Fibroblast of lung (primary cell): ENCODE measurements at regions not wholly inside any gene's neighbourhood (a gene's known extent, or its start where the extent isn't known, plus 50 kb on each side); places are given as distances from the start of the nearest gene placed in this dataset.
"Not testable (repeated sequence)": the region's sequence is repeated elsewhere in the genome, so short reads cannot be mapped to it uniquely, and the experiment has no call there.

Source experiments
- DNase-seq, 2 donors: peaks; one replicate each; pipeline versions ENCODE4 v3.0.0 to v3.0.0-alpha.2; 2010; ENCODE audit warnings: low read depth in 2 of 2
- H2AFZ ChIP-seq: 2 replicates; pipeline ENCODE4 v1.5.1; 2012; ENCODE audit warnings: low read length, control low read depth, inconsistent platforms
- H3K27ac ChIP-seq: 2 replicates; pipeline ENCODE4 v1.5.1; 2011; ENCODE audit warnings: low read length, control low read depth; ENCODE audit not compliant: insufficient read depth
- H3K27me3 ChIP-seq: 2 replicates; pipeline ENCODE4 v1.5.1; 2011; ENCODE audit warnings: mild to moderate bottlenecking, low read length; ENCODE audit not compliant: control insufficient read depth, insufficient read depth
- H3K36me3 ChIP-seq: 2 replicates; pipeline ENCODE4 v1.5.1; 2011; ENCODE audit warnings: low read length; ENCODE audit not compliant: control insufficient read depth, insufficient read depth
- H3K4me1 ChIP-seq: 2 replicates; pipeline ENCODE4 v1.5.1; 2011; ENCODE audit warnings: low read length; ENCODE audit not compliant: control insufficient read depth, insufficient read depth; ENCODE audit errors: extremely low read depth
- H3K4me2 ChIP-seq: 2 replicates; pipeline ENCODE4 v1.5.1; 2011; ENCODE audit warnings: low read length, control low read depth; ENCODE audit not compliant: insufficient read depth; ENCODE audit errors: extremely low read depth
- H3K4me3 ChIP-seq, 4 experiments: fragments of 200-600 bp in 1 of 4; sonication (generic) in 1 of 4; replicated peaks in 1 of 4; 2 replicates each; pipeline ENCODE4 v1.5.1; 2011 to 2016; ENCODE audit warnings: low read length in 4 of 4, low read depth in 3 of 4, mild to moderate bottlenecking in 3 of 4, control low read depth in 2 of 4, inconsistent platforms in 1 of 4, mixed read lengths in 1 of 4; ENCODE audit not compliant: insufficient read depth in 1 of 4; ENCODE audit errors: control extremely low read depth in 1 of 4
- H3K79me2 ChIP-seq: 2 replicates; pipeline ENCODE4 v1.5.1; 2012; ENCODE audit warnings: mild to moderate bottlenecking, low read length, inconsistent platforms; ENCODE audit not compliant: control insufficient read depth, insufficient read depth
- H3K9ac ChIP-seq: 2 replicates; pipeline ENCODE4 v1.5.1; 2011; ENCODE audit warnings: mild to moderate bottlenecking, low read length, control low read depth; ENCODE audit not compliant: insufficient read depth
- H3K9me3 ChIP-seq: 2 replicates; pipeline ENCODE4 v1.5.1; 2012; ENCODE audit warnings: low read depth, low read length; ENCODE audit not compliant: control insufficient read depth, insufficient read depth
- H4K20me1 ChIP-seq: 2 replicates; pipeline ENCODE4 v1.5.1; 2011; ENCODE audit warnings: low read length; ENCODE audit not compliant: control insufficient read depth, insufficient read depth; ENCODE audit errors: extremely low read depth
- EZH2 ChIP-seq: IDR thresholded peaks from 2 replicates; pipeline ENCODE4 v1.5.1; 2012; ENCODE audit warnings: low read length, control low read depth, mild to moderate bottlenecking; ENCODE audit errors: missing control alignments
- TF ChIP-seq, protein P1 (sequence below), 2 donors: IDR thresholded peaks in 1 of 2; conservative IDR thresholded peaks in 1 of 2; 1 replicate in 1 of 2; 2 replicates in 1 of 2; pipeline ENCODE4 v1.5.1; 2011 to 2012; ENCODE audit warnings: low read length in 2 of 2, control low read depth in 1 of 2, inconsistent platforms in 1 of 2, low read depth in 1 of 2, mild to moderate bottlenecking in 1 of 2

DNA sequence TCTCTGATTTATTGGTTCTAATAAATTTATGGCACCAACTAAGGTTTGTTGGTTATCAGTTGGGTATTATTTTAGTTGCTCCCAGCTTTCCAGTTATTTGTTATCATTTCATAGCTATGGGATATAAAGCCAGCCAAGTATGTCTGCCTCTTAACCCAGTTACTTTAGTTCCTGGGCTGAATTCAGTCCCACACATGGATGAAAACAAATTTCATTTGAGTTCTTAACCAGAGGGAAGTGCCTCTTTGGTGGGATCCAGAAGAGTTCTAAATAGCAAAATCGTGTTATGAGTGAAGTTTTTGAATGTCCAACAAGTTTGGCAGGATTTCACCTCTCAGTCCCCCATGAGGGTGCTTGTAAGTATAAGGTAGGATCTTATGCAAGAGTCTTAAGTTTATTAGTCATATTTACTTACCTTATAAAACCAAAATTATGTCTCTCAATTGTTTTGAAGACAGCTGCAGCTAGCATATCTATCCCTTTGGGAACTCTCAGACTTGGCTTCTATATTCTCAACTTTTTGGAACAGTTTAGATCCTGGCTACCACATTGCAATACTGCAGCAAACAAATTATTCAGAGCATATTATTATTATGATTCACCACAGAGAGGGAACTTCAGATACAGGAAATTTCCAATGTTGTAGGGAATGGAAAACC, 683.6 kb downstream of the BCKDHB start:
- Histone ChIP-seq H3K4me2 (peak overlapping the region; percentile 63), H3K9ac (no peak overlapping the region), H3K4me3 (no peak overlapping the region), H2AFZ (peak overlapping the region; percentile 20), H3K9me3 (no peaks in the 10 kb centered on the region), H3K27me3 (no peaks in the 10 kb centered on the region), H3K27ac (no peak overlapping the region), H3K4me1 (no peaks in the 10 kb centered on the region), H3K79me2 (no peaks in the 10 kb centered on the region), H4K20me1 (no peaks in the 10 kb centered on the region), H3K36me3 (no peaks in the 10 kb centered on the region)
- TF ChIP-seq EZH2, result no peak
- peak; percentile 18 to 39 for DNase-seq

DNA sequence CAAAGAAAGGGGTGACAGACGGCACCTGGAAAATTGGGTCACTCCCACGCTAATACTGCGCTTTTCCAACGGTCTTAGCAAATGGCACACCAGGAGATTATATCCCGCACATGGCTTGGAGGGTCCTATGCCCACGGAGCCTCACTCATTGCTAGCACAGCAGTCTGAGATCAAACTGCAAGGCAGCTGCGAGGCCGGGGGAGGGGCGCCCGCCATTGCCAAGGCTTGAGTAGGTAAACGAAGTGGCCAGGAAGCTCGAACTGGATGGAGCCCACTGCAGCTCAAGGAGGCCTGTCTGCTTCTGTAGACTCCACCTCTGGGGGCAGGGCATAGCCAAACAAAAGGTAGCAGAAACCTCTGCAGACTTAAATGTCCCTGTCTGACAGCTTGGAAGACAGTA, 676.8 kb downstream of the BCKDHB start:
- H3K27me3 ChIP-seq, H3K4me3 ChIP-seq, H3K79me2 ChIP-seq, H4K20me1 ChIP-seq, H3K9me3 ChIP-seq, H3K9ac ChIP-seq, H3K36me3 ChIP-seq, H2AFZ ChIP-seq, DNase-seq, H3K4me2 ChIP-seq, H3K4me1 ChIP-seq, H3K27ac ChIP-seq: not testable (repeated sequence)

DNA sequence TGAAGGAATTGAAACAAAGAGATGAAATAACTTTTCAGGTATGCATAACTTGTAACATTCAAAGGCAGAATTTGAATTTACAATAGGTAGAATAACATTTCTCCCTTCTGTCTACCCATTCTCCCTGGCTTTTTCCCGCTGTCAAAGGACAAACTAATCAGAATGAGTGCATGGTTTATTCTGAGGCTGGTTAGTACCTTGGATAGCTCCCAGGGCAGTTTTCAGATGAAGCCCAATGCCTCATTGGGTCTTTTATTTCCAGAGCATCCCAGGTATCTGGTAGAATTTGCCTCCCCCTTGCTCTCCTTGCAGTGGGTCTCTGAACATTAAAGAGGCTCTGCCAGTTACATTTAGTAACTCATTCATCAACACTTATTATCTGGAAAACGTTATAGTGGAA, 665.5 kb downstream of the BCKDHB start:
- Histone ChIP-seq H3K4me1 (no peaks in the 10 kb centered on the region), H3K36me3 (no peaks in the 10 kb centered on the region), H3K4me3 (no peak overlapping the region), H3K27ac (no peak overlapping the region), H4K20me1 (no peaks in the 10 kb centered on the region), H3K9me3 (no peaks in the 10 kb centered on the region), H3K27me3 (no peaks in the 10 kb centered on the region), H3K79me2 (no peaks in the 10 kb centered on the region), H2AFZ (no peak overlapping the region), H3K4me2 (no peak overlapping the region), H3K9ac (no peak overlapping the region)
- TF ChIP-seq, protein P1, sequence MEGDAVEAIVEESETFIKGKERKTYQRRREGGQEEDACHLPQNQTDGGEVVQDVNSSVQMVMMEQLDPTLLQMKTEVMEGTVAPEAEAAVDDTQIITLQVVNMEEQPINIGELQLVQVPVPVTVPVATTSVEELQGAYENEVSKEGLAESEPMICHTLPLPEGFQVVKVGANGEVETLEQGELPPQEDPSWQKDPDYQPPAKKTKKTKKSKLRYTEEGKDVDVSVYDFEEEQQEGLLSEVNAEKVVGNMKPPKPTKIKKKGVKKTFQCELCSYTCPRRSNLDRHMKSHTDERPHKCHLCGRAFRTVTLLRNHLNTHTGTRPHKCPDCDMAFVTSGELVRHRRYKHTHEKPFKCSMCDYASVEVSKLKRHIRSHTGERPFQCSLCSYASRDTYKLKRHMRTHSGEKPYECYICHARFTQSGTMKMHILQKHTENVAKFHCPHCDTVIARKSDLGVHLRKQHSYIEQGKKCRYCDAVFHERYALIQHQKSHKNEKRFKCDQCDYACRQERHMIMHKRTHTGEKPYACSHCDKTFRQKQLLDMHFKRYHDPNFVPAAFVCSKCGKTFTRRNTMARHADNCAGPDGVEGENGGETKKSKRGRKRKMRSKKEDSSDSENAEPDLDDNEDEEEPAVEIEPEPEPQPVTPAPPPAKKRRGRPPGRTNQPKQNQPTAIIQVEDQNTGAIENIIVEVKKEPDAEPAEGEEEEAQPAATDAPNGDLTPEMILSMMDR (conservative IDR thresholded peaks at IDR 0.05 in 1 of 2, IDR thresholded peaks at IDR 0.05 in 1 of 2; ENCODE audit: low read depth in 1 of 2, low read length in 2 of 2), result no peak
- no peak for TF ChIP-seq EZH2
- peak; percentile 42 to 51 for DNase-seq

DNA sequence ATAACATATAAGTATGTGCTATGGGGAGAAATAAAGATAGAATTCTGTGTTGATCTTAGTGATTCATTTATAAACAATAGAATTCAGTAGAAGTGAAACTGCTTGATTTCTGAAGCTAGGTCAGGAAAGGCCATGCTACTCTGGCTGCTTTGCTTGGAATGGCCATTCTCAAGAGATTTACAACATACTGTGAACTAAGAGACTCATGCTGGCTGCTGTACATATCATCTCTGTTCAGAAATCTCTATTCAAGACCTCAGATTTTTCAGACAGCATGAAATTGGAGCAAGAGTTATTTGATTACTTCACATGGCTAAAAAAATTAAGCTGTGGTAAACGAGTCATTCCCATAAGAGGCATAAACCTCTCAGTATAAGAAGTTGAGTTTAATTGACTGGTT, 662.6 kb downstream of the BCKDHB start:
- peak; percentile 62 to 94 for DNase-seq
- Histone ChIP-seq H3K4me3 (no peak overlapping the region), H3K9me3 (no peaks in the 10 kb centered on the region)

More for the DNA sequence above, 662.6 kb downstream of the BCKDHB start:
- no peaks in the 10 kb centered on the region for H3K27me3 ChIP-seq
- no peak overlapping the region for H3K4me2 ChIP-seq
- TF ChIP-seq, protein P1 (conservative IDR thresholded peaks at IDR 0.05 in 1 of 2, IDR thresholded peaks at IDR 0.05 in 1 of 2; ENCODE audit: low read depth in 1 of 2, low read length in 2 of 2), result no peak
- H3K36me3 ChIP-seq, result no peaks in the 10 kb centered on the region
- H3K27ac ChIP-seq, result no peak overlapping the region
- no peaks in the 10 kb centered on the region for H3K4me1 ChIP-seq
- H2AFZ ChIP-seq, result no peak overlapping the region
- H3K9ac ChIP-seq, result no peak overlapping the region
- H3K79me2 ChIP-seq, result no peaks in the 10 kb centered on the region
- H4K20me1 ChIP-seq, result no peaks in the 10 kb centered on the region
